Activated CD8-positive, alpha-beta memory T cell treated with anti-CD3 and anti-CD28 coated beads for 1 hour (primary cell): ENCODE measurements at regions not wholly inside any gene's neighbourhood (a gene's known extent, or its start where the extent isn't known, plus 50 kb on each side); places are given as distances from the start of the nearest gene placed in this dataset.

ENCODE experiments used
- DNase-seq, 2 donors: peaks; one replicate each; pipeline ENCODE4 v3.0.0-alpha.2; 2020; ENCODE audit warnings: low read depth in 1 of 2; ENCODE audit errors: extremely low read depth in 1 of 2

GRCh38 chr13:106306748-106307277, 228.6 kb downstream of the EFNB2 start:
- DNase-seq: no peak

GRCh38 chr13:106302843-106303242, 232.6 kb downstream of the EFNB2 start:
- no peak for DNase-seq

- no peak for DNase-seq
Observed at GRCh38 chr13:106302011-106302410, 233.5 kb downstream of the EFNB2 start.

DNA sequence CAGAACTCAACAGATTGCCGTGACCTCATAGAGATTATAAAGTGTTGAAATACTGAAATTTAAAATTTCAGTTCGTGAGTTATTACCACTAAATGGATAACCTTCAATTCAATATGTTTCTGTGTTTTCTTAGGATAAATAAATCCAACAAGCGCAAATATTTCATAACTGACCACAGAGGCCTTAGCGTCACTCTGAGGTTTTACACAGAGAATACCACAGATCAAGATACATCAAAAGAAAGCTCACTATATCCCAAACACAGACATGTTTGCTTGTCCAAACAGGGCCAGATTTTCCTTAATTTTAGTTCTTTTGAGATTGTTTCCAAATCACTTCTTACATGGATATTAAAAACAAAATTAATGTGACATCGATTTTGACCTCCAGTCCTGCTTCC, 235.8 kb downstream of the EFNB2 start:
- no peak for DNase-seq

DNA sequence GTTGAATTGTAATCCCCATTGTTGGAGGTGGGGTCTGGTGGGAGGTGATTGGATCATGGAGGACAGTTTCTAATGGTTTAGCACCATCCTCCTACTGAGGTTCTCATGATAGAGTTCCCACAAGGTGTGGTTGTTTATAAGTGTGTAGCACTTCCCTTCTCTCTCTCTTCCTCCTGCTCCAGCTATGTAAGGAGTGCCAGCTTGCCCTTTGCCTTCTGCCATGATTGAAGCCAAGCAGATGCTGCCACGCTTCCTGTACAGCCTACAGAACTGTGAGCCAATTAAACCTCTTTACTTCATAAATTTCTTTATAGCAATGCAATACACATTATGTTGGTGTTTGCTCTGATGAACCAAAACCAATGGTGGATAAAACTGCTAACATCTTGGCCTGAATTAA, 238.2 kb downstream of the EFNB2 start:
- DNase-seq: no peak

DNA sequence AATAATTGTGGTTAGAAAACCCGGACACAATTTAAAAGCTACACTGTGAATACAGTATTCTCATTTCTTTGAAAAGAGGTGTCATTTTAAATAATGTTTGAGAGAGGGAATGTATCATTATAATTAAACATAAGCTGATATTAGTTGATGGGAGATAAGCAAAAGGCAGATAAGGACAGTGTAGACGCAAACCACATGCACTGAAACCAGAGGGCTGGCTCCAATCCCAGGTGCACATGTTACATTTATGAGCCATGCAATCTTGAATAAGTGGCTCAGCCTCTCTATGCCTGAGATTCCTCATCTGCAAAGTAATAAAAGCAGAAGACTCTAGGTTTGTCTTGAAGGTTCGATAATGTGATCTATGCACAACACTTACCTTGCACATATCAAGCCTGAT, 238.7 kb downstream of the EFNB2 start:
- DNase-seq: no peak

- DNase-seq: no peak
Observed at GRCh38 chr13:106295971-106296370, 239.5 kb downstream of the EFNB2 start.

- no peak for DNase-seq
Observed at GRCh38 chr13:106291006-106291405, 244.5 kb downstream of the EFNB2 start.

- no peak for DNase-seq
Observed at GRCh38 chr13:106287351-106287750, 248.1 kb downstream of the EFNB2 start.

DNA sequence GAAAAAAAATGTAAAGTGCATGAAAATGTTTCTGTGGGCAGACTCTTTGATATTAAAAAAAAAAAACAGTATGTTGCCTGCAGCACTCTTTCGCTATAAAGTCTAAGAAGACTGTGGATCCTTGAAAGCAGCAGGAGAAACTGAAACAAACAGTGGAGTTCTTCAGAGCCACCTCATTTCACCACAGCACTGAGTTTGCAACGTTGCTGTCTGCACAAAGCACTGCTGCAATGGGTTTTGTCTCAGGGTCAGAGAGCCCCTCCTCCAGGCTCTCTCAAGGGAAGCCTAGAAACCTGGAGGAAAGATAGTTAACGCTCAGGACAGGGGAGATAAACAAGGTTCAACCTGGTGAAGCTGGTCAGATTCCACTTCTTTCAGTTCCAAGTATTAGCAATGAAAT, 248.7 kb downstream of the EFNB2 start:
- DNase-seq: no peak

GRCh38 chr13:106284358-106284757, 251.1 kb downstream of the EFNB2 start:
- DNase-seq: no peak

GRCh38 chr13:106281426-106281825, 254.0 kb downstream of the EFNB2 start:
- DNase-seq: no peak

- DNase-seq: no peak
Observed at GRCh38 chr13:106277484-106278154, 257.8 kb downstream of the EFNB2 start.

DNA sequence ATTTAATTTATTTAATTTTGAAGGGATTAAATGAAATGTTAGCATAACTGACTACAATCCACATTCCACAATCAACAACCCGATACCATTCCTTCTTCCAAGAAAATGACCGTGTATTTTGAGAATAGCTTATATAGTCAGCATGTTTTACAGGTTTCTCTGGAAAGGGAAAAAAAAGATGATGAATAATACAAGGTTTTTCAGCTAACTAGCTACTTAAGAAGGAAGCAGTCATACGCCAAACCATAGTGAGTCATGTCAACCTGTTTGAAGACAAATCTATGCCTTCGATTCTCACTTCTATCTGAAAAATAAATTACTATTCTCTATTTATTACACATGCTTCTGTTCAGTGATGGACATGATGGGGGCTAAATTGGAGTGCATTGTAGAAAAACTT, 258.6 kb downstream of the EFNB2 start:
- no peak for DNase-seq

GRCh38 chr13:106275446-106276032, 259.9 kb downstream of the EFNB2 start:
- no peak for DNase-seq

DNA sequence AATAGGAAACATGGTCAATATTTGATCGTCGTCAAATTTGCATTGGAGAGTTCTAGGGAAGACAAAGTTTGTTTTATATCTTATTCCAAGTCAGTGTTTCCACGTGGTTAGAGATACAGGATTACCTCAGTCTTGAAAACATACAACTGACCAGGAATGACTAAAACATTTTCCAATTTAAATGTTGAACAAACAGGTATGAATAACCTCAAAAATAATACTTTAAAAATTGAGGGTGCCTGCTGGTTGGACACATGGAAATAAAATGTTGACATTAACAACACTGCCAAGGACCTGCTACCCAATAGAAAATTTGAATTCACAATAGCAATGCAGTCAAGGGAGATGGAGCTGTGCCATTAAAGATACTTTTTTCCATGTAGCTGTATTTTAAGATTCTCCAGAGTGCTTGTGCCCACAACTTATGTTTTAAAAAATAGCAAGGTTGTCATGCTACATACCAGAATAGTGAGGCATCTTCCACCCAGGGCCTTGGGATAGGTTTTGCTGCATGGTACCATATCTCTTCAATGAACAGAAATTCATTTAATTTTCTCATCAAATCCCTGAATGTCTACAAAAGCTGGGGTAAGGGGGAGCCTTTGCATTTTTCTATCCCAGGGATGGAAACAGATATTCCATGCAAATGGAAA, 260.8 kb downstream of the EFNB2 start:
- no peak for DNase-seq

DNA sequence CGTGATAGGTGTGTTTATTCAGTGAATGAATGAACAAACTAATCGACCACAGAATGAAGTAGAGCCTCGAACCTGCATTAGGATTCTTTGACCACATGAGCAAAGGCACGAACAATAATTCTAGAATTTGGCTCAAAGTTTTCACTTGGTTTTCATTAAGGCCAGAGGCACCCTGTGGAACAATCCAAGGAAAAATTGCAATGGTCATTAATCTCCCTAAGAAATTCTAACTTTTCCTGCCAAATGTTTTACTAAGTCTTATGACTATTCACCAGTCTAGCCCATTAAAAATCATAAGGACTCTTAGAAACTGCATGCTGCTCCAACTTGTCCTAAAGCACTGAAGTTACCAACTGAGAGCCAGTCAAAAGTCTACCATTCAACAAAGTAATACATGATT, 271.7 kb downstream of the EFNB2 start:
- DNase-seq: no peak

DNA sequence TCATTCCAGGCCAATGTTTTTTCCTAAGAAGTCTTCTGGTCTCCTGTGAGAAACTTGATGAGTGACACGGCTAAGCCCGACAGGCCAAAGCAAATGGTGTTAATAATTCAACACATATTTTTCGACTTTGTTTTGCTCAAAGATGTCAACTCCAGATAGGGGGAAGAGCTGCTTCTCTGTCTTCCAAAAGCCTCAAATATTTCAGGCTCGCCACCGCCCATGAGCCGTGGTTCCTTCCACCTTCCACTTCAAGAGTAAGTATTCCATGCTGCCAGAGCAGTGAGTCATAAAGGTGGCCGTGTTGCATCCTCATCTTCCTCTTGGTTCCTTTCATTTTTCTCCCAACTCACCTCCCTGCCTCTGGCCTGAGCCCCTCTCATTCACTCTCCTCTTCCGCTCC, 272.6 kb downstream of the EFNB2 start:
- DNase-seq: no peak

DNA sequence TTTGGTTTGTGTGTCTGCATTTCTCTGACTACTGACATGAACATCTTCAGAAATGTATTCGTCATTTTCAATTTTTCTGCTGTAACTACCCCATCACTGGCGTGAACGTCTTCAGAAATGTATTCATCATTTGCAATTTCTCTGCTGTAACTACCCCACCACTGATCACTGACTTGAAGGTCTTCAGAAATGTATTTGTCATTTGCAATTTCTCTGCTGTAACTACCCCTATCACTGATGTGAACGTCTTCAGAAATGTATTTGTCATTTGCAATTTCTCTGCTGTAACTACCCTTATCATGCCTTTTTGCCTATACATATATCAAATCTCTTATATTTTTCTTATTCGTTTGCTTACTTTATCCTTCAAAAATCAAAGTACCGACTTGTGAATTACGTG, 274.0 kb downstream of the EFNB2 start:
- no peak for DNase-seq

GRCh38 chr13:106260352-106260751, 275.1 kb downstream of the EFNB2 start:
- no peak for DNase-seq

- DNase-seq: no peak
Observed at GRCh38 chr13:106259928-106260327, 275.5 kb downstream of the EFNB2 start.

DNA sequence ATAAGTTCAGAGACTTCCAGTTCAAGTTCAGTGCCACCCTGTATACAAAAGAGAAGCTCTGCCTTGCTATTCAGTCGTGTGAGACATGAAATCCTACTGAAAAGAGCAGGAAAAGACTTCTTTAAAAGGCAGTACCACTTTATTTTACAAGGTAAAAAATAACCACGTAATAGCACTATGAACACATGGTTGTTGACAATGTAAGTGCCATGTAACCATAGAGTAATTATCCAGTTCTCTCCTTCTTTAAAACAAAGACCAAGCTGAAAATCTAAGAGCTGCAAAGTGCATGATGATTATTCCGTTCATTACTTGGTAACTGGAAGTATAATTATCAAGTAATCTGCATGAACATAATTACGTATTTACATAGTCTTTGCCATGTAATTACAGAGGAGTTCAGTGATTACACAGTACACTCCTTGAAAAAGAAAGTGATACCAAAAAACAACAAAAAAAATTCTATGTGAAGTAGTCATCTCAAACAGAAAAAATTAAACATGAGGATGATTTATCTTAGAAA, 288.7 kb downstream of the EFNB2 start:
- no peak for DNase-seq
